ENCODE measurements at regions not wholly inside any gene's neighbourhood (a gene's known extent, or its start where the extent isn't known, plus 50 kb on each side); places are given as distances from the start of the nearest gene placed in this dataset.

DNA sequence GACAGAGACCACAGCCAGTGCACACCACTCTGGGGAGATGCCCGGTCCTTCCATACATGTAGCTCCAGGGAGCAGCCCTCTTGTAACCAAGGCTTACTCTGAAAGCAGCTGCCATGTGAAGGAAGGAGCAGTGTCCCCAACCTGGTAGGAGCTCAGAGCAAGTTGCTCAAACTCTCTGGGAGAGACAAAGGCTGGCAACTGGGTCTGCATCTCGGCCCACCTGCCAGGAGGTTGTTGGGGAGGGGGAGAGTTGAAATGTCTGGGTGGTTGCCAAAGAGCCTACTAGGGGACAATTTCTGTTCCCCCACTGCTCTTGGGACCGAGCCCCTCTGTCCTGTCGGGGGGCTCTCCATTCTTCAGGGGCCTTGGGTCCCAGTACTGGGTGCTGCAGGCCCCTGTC, 309.9 kb downstream of the TLE3 start:
- H3K4me3 ChIP-seq (ENCODE audit: low read depth, low read length), result no peak overlapping the region
- DNase-seq (ENCODE audit: low read depth), result no peak
- TF ChIP-seq, protein P1, sequence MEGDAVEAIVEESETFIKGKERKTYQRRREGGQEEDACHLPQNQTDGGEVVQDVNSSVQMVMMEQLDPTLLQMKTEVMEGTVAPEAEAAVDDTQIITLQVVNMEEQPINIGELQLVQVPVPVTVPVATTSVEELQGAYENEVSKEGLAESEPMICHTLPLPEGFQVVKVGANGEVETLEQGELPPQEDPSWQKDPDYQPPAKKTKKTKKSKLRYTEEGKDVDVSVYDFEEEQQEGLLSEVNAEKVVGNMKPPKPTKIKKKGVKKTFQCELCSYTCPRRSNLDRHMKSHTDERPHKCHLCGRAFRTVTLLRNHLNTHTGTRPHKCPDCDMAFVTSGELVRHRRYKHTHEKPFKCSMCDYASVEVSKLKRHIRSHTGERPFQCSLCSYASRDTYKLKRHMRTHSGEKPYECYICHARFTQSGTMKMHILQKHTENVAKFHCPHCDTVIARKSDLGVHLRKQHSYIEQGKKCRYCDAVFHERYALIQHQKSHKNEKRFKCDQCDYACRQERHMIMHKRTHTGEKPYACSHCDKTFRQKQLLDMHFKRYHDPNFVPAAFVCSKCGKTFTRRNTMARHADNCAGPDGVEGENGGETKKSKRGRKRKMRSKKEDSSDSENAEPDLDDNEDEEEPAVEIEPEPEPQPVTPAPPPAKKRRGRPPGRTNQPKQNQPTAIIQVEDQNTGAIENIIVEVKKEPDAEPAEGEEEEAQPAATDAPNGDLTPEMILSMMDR (IDR thresholded peaks at IDR 0.05; ENCODE audit: insufficient read depth, low read depth, low read length), result no peak

DNA sequence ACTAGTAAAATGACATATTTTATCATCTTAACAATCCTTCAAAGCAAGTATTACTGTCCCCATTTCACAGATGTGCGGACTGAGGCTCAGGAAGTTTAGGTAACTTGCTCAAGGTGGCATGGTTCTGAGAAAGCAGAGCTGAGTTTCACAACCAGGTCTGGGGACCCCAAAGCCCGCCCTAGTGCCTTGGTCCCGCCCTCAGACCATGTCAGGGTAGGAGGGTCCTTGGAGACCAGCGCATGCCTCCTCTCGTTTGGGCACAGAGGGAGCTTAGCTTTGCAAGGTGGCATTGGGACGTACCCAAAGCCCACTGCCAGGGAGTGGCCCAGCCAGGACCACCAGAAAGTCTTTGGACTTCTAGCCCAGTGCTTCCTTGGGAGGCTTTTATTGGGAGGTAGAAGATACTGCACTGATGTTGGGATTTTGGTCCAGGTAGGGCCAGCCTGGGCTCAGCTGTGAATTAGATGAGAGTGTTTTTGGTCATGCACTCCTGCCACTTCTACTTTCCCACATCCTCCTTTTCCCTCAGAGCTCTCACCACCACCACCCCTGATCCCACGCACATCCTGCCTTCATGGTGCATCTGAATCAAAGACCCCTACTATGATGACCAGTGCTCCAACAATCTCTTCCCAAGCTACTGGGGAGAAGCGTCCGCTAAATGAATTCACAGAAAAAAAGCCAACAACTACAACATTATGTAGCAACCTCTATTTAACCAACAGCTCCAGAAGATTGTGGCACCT, 307.9 kb downstream of the TLE3 start:
- TF ChIP-seq, protein P1 (IDR thresholded peaks at IDR 0.05; ENCODE audit: insufficient read depth, low read depth, low read length), result no peak
- DNase-seq (ENCODE audit: low read depth), result no peak
- no peak overlapping the region for H3K4me3 ChIP-seq (ENCODE audit: low read depth, low read length)

DNA sequence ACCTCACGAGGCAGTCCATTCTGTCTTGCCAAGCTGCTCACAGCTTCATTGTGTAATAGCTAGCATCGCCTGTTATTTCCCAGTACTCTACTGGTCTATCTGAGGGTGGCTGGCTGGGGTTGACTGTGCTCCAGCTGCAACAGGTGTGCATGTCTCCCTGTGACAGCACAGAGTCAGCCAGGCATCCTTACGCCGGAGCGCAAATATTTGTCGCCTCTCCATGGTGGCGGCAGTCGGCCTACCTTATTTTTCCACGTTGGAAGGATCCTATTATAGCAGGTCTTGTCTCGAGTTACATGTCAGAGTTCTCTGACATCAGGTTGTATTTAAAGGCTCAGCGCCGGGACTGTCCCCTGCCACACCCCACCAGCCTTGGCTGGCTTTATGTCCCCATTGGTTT, 307.1 kb downstream of the TLE3 start:
- no peak for DNase-seq (ENCODE audit: low read depth)
- TF ChIP-seq, protein P1 (IDR thresholded peaks at IDR 0.05; ENCODE audit: insufficient read depth, low read depth, low read length), result no peak
- no peak overlapping the region for H3K4me3 ChIP-seq (ENCODE audit: low read depth, low read length)

DNA sequence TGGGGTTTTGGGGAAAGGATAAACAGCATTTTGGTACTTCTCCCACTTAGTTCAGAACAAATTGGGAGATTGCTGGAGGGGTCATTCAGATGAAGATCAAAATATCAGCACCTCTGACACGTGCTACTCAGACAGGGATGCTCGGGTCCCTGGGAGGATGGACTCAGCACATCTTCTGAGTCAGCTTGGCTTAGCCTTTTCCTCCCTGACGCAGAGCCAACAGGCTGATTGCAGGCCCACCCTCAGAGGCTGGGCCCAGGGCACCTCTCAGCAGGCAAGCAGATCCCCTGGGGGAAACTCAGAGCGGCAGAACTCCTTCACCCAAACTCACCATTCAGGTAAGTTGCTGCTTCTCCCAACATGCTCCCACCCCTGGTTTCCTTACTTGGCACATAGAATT, 304.9 kb downstream of the TLE3 start:
- no peak overlapping the region for H3K4me3 ChIP-seq (ENCODE audit: low read depth, low read length)
- DNase-seq (ENCODE audit: low read depth), result no peak
- TF ChIP-seq, protein P1 (IDR thresholded peaks at IDR 0.05; ENCODE audit: insufficient read depth, low read depth, low read length), result no peak

DNA sequence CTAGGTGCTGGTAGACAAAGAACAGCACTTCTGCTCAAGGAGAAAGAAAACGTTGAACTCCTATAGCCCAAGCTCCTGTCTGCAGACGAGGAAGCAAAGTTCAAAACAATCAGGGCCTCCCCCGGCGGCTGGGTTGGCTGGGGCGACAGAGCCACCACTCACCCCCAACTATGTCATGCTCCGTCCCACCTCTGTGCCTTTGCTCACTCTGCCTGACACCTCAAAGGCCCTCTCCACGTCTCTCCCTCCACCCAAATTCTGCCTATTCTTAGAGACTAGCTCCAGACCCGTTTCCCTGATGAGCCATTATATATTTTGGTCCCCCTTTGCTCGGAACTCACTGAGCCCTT, 304.3 kb downstream of the TLE3 start:
- TF ChIP-seq, protein P1 (IDR thresholded peaks at IDR 0.05; ENCODE audit: insufficient read depth, low read depth, low read length), result no peak
- DNase-seq (ENCODE audit: low read depth), result no peak
- H3K4me3 ChIP-seq (ENCODE audit: low read depth, low read length), result no peak overlapping the region

DNA sequence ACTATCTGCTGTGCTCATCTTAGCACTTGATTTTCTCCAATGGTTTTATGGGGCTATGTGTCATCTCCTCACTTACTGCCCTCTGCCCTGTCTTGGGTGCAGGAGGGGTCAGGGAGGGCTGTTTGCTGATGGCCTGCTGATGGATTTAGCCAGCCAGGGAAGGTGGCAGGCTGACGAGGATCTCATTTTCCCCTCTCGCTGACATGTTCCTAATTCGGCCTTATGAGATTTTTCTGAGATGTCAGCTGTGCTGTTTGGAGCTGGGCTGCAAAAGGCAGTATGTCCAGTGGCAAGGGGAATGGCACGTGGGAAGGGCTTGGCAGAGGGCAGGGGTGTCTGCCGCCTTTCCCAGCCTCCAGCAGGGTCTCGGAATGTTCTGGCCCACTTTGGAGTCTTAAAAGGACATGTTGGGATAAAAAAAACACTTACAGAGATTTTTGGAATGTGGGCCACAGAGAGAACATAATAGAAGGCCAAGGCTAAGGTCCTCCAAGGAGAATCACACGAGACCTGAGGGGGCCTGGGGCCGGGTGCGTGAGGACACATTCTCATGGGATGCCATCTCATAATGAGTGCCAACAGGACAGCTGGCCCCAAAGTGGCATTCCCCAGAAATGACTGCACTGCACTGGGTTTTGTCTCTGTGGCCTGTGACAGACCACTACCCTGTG, 303.8 kb downstream of the TLE3 start:
- TF ChIP-seq, protein P1 (IDR thresholded peaks at IDR 0.05; ENCODE audit: insufficient read depth, low read depth, low read length), result no peak
- DNase-seq (ENCODE audit: low read depth), result no peak
- no peak overlapping the region for H3K4me3 ChIP-seq (ENCODE audit: low read depth, low read length)

All from fibroblast of villous mesenchyme (primary cell).